ENCODE measurements at regions not wholly inside any gene's neighbourhood (a gene's known extent, or its start where the extent isn't known, plus 50 kb on each side); places are given as distances from the start of the nearest gene placed in this dataset.

DNA sequence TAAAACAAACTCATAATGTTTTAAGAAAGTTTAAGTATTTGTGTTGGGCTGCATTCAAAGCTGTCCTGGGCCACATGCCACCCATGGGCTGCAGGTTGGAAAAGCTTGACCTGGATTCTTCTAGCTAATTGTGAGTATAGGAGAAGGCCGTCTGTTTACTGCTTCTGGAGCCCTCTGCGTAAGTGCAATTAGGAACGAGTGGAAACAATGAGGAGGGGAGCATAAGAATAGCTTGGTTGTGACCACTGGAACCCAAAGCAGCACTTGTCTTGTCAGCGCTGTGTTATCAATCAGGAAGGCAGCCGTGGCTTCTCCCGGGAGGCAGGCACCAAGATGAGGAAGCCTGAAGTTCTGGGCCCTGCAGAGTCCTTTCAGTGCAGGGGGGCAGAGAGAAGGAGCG lies 110.4 kb upstream of the MBNL2 start:
- no peak for DNase-seq

DNA sequence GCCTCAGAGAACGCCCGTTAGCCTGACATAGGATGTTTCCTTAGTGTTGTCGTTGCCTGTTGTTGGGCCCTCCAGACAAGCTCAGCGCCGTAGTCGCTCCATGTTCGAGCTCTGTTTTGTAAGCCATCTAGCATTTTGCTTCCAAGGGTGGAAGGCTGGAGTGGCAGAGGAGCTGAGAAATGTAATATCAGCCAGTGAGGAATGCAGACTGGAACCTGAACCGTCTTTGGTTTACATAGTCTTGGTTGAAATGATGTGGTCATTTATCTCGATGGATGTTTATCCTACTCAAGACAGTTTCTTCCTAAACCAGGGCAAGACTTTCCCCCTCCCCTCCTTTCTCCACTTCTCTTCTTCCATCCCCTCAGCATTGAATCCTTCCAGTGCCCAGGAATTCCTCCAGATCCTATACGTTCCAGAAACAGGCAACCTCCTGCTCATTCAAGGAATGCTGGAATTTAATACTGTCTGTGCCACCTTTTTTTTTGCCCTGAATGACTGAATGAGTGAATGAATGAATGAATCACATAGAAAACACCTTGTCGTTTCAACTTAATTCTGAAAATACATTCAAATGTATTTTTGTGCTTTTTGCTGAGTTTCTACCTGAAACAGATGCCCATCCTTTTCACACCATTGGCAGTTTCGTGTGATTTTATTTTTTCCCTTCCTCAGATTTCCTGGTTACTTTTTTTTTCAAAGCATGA lies 109.5 kb upstream of the MBNL2 start:
- DNase-seq, result no peak

DNA sequence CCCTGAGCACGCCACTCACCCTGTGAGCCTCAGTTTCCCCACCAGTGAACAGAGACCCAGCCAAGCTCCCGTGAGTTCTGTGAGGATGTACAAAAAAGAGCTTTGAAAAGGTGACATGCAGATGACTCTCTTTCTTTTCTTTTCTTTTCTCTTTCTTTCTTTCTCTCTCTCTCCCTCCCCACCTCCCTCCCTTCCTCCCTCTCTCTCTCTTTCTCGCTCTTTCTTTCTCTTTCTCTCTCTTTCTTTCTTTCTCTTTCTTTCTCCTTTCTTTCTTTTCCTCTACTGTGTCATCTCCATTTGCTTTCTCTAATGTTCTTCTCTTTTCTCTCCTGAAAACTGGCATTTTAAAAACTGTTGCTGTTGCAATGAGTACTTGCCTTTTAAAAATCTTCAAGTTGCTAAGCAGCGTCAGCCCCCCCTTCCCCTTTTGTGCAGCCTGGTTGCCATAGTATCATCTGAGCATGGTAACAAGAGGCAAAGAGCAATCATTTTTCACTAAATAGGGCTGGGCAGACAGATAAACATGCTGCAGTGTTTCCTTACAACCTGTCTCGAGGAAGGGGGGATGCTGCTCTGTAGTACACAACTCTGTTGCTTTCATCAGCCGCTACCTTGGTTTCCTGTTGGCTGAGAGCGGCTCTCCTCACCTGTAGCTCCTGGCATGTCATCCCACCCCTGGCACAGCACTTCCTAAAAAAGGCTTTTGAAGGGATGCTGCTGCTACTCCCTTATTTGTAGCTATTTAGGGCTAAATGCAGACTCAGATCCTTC lies 108.7 kb upstream of the MBNL2 start:
- no peak for DNase-seq

DNA sequence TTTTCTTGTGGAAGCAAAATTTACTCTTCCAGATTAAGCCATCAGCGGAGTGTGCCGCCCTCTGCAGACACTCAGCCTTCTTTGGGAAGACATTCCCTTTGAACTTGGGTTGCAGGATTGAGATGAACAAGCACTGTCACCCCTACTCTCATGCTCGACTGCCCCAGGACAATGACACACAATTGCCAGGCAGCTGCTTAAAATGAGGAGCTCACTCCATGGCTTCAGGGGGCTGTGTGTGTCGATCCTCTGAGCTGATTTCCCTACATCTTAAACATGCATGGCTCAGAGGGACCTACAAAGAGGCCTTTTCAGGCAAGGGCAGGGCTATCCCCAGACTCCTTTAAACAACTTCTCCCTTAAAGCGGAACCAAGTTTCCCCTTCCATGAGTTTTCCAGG lies 107.5 kb upstream of the MBNL2 start:
- DNase-seq, result no peak

DNA sequence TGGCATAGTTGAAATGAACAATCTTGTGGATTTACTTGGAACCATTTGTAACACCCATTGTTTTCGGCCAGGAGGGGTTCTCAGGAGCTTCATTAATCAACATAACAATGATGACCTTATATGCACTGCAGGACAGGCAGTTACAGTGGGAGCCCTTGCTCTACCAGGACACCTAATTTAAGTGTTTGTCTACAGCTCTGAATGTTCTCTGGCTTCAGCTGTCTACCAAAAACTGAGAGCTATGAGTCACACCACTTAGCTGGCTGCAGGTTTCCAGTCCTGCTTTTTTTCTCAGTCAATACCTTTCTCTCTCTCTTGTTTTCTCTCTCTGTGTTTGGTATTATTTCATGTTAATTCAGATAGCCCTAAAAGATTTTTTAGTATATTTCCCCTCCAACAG lies 105.4 kb upstream of the MBNL2 start:
- no peak for DNase-seq

DNA sequence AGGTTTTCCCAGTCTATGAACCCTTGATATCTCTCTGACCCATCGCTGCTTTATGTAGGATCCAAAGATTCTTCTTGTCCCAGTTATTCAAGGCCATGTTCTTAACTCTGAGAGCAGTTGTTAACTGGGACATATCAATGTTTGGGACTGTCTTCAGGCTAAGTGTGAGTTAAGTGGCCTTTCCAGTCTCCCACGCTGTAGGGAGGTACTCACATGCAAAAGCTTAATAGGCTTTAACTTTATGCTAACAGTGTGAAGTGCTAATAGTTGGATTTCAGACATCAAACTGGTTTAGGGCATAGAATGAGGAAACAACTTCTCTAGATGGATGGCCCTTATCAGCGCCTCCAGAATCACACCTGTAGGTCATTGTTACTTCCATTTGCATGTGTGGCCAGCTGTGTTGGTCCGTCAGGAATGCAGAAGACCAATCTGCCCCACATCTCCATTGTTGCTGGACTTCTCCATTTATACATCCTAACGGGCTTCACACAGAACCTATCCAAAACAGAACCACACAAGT lies 104.7 kb upstream of the MBNL2 start:
- no peak for DNase-seq

DNA sequence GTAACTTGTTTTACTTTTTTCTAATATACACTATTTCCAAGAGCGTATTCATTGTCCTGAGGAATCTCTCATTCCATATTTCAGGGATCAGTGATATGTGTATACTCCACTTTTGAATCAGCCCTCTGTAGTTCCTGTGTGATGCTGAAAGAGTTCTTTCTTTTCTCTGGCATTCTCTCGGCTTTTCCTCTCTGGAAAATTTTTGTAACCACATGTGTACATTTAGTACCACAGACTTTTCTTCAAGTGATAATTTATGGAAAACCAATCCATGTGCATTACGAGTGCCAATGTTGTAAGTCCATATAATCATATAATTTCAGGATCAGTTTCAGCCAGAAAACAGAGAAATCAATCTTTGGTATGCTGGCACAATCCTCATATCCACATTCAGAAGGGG lies 102.2 kb upstream of the MBNL2 start:
- DNase-seq, result no peak

DNA sequence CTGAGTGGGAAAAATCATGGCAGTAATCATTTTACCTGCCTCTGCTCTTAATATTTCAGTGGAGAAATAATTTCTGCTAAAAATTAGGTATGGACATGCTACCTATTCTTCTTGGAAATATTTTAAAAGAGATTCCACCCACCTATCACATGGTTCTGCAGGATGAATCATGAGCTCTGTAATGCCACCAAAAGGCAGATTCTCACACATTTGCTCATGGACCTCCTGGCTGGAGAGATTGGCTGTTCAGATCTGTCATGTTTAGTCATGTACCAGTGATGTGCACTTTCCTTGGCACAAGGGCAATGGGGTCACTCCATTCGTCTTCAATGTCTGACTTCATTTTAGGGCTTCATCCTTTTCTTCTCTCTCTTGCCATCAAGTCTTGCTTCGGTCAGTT lies 101.8 kb upstream of the MBNL2 start:
- DNase-seq, result no peak

DNA sequence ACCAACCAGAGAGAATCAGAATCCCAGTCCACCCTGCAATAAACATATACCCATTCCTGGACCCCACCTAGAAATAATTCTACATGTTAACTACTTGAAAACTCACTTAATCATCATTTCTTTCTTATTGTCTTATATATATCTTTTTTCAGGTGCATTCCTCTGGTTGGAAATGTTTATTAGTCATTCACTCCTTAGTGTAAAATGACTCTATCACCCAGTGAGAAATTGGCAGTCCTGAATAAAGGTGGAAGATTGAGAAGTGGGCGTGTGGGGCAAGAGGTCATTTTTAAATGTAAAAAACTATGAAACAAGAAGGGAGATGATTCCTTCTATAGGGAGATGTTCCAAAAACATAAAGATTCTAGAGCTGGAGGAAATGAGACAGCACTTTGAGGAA lies 101.2 kb upstream of the MBNL2 start:
- no peak for DNase-seq

DNA sequence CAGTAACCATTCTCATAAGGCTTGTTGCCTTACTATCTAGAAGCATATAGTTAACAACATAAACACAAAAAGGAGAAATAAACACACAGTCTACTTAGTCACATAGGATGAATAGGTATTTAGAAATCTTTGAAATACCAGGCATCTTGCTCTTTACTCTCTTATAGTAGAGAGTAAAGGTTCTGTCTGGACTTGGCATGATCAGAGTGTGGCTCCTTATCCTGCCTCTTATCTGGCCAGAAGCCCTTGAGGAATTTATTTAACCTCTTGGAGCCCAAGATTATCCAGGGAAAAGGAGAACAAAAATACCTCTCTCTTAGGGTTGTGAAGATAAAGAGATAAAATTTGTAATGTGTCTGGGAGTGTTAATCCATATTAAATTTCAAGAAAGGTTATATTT lies 100.2 kb upstream of the MBNL2 start:
- DNase-seq, result no peak

DNA sequence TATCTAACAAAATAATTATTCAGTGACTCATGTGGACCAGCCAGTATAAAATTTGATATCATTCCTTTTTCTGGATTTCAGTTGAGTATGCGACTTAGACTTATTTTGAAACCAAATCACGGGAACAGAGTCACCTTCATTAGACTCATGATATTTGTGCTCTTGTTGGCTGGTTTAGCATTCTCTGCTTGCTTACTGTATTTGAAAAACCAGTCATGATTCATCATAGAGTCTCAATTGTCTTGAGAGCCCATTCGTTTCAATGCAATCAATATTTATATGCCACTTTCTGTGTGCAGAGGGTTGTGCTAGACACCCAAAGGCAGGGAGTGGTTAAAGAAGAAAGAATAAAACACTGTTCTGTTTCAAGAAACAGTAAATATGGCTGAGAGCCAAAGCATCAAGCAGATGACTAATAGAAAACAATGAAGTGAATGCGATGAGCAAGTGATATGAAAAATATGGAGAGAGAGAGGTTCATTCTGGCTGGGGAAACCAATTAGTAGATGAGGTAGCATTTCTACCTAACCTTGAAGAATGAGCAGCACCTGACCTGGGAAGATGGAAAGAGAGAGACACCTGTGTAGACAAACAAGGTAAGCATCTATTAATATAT lies 99.6 kb upstream of the MBNL2 start:
- no peak for DNase-seq

DNA sequence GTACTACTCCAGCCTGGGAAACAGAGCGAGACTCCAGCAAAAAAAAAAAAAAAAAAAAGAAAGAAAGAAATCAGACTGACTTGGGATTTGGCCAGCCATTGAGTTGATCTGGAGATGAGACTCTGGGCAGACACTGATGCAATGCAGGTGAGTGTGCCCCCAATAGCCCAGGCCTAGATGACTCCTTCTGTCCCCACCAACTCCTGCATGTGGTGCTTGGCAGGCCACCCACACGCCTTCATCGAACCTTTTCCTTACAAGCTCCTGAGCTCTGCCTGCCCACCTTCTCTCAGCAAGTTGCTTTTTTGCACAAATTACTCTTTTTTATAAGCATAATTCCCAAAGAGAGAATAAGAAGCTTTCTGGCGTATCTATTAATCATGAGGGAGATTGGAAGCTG lies 97.9 kb upstream of the MBNL2 start:
- DNase-seq, result no peak

DNA sequence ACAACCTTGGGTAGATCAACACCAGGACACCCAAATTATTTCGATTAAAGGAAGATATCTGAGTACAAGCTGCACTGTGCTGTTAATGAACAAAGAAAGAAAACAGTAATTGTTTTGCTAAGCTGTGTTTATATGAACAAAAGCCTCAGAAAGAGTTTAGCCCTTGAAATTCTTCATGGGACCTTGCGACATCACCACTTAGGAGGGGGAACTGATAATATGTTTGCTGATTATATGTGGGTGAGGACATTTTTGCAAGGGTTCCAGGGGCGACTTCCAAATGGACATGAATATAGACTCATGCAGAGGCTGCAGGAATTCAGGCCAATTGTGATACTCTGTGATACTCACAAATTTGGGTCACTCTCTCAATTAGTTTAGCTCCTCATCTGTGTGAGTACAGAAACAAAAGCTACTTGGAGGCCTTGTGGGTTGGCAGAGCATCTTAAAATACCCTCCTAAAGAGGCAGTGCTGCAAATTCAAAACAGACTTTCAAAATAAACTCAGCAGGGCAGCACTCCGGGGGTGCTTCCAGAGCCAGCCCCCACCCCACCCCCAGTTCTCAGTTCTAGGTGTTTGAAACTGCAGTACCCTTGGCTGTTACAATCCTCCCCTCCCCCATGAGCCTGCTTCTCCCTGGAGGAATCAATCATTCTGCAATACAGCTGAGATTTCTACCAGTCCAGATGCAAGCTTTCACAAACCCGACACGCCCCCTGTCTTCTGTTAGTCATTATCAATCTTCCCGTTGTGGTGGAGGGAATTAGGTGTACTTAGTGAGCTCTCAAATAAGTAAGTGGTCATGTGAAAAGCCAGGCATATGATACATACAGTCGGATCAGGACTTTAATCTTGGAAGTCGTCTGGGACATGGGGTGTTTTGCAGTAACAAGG lies 97.0 kb upstream of the MBNL2 start:
- no peak for DNase-seq

DNA sequence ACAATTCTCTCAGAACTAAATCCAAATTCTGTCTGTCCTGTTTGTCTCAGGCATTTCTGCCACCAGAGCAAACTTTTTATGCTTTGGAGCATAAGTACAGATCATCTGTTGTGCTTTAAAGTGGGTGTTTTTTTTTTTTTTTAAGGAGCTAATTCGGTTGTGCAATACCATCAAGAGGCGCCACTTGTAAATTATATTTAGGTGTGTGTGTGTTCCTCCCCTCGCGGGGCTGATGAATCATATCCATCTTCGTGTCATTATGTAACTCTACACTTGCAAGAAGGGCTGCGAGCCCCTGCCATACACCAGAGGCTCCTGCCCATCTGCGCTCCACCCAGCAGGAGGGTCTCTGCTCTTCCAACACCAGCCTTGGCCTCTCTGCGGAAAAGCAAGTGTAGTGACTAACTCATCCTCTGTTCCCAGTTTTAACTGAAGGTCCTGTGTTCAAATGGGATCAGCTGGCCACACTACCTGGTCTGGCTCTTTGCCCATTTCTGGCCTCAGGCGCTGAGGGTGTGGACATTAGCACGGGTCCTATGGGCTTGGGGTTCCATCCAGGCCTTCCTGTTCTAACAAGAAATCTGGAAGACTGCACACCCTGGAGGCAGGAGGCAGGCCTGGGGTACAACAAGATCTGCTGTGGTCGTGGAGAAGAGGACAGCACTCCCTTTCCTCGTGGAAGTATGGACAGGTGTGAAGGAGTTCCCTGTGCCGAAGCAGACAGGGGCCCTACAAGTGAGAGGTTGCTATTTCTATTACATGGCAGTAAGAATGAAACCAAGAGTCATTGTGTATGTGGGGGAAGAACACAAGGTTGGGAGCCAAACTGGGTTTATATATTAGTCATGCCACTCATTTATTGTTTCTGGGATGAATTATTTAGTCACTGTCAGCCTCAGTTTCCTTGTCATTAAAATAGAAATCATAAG lies 96.1 kb upstream of the MBNL2 start:
- no peak for DNase-seq

DNA sequence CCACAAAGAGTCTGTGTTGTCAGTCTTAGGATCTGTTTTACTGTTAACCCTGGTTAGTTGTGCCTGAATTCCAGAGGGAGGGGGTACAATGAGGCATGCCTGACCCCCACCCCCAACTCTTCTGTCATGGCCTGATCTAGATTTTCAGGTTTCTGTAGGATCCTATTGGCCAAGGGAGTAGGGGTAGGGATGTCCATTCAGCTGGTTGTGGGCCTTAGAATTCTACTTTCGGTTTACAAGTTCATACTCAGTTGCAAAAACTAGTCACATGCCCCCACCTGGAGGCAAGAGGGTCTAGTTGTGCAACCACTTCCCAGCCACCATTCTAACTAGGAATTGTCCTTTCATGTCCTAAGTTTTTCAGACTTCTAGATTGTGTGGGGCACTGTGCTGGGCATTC lies 94.3 kb upstream of the MBNL2 start:
- DNase-seq, result no peak

DNA sequence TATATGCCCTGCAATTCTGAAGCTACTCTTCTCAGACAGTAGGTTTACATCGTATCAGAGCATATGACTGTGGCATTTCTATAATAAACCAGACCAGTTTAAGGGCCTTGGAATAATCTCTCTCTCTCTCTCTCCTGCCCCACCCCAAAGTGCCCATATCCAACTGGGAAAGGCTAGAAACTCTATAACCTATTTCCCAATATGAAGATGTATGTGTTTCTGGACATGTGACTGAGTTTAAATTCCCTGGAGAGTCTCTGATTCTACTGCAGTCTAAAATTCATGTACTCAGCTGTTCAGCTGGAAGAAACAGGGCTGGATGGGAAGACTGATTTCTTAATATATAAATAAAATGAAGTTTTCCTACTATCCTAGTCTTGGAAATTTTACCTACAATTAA lies 91.9 kb upstream of the MBNL2 start:
- no peak for DNase-seq

DNA sequence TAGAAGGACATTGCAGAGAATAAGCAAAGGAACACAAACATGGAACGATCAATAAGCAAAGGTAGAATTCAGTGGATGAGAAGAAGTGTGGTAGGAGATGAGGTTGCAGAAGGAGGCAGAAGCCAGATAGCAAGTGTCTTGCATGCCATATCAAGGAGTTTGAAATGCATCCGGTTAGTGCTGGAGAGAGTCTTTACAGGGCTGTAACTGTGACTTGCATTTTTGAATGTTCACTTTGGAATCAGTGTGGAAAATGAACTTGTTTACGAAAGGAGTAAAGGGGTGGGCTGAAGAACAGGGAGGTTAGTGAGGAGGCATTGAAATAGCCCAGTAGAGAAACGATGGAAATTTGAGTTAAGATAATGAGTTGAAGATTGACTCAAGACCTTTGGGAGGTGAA lies 90.7 kb upstream of the MBNL2 start:
- no peak for DNase-seq

DNA sequence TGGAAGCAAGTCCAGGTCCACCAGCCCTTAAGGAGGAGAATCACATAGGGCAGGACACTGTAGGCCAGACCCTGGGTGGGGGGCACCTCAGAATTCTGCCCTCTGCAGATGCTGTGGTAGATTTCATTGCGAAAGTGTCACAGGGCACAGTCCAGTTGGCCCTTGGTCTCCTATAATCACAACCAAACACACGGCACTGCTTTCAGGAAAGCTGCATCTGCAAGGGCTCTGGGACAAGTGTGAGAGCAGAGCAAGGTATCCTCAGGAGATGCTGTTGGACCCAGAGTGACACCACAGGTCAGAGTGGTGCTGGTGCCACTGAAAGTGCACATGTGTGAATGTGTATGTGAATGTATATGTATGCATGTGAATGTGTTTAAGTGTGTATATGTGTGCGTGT lies 88.6 kb upstream of the MBNL2 start:
- no peak for DNase-seq

DNA sequence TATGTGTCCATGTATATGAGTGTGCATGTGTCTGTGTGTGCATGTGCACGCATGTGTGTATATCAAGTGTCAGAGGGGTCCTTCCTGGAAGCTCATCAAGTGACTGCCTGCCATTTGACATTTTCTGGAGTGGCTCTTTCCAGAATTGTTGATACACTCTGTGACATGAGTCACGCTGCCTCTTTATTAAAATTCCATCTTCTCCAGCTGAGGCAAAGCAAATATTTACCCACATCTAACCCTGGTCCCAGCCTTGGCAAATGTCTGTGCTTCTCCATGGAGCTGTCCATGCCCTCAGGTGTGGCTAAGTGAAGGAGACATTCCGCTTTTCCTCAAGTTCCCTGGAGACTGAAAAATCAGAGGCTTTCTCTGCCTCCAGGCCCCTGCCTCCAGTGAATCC lies 88.2 kb upstream of the MBNL2 start:
- no peak for DNase-seq

DNA sequence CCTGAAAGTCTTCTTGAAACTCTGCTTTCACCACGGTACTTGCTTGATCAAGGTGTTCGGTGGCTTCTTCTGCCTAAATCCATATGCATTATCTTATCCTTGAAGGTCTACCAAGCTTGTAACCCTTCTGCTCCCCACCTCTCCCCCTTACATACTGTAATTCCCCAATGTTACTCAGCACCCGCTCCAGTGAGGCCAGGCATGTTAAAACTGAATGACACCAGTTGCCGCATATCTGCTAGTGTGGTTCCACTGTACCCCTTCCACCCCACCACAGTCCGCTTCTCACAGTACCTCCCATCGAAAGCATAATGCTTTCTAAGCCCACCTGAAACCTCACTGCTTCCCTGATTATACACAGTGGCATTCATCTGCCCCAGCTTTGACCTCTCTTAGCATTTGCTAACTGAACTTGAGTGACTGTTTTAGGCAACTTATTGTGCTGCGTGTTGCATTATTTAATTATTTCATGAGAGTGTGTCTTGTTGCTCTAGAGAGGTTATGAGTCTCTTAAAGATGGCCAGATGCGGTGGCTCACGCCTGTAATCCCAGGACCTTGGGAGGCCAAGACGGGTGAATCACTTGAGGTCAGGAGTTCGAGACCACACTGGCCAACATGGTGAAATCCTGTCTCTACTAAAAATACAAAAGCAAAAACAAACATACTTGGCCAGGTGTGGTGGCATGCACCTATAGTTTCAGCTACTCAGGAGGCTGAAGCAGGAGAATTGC lies 87.6 kb upstream of the MBNL2 start:
- DNase-seq, result no peak

DNA sequence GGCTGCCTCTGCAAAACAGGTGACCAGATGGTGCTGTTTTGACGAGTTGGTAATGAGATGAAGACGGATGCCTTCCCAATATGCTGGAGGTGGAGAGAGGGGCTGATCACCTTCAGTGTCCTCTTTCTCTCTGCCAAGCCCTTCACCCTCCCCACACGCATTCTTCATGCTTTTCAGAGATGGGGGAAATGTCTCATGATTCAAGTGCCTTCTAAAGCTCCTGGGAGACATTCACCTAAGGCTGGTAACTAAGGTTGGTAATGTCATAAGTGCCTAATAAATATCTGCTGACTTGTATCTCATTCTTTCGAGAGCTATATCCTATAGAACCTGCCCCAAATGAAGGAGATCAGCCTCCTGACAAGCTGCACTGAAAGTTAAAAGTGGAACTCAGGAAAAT lies 86.2 kb upstream of the MBNL2 start:
- no peak for DNase-seq

Data from T-helper 9 cell (primary cell).